Neural cell (in vitro differentiated cells): ENCODE measurements at regions not wholly inside any gene's neighbourhood (a gene's known extent, or its start where the extent isn't known, plus 50 kb on each side); places are given as distances from the start of the nearest gene placed in this dataset.

Experiments
- CTCF ChIP-seq: fragments of 450-650 bp; IDR thresholded peaks from 2 replicates; pipeline ENCODE4 v1.5.1; 2014; ENCODE audit warnings: antibody characterized with exemption, mild to moderate bottlenecking, moderate library complexity; ENCODE audit not compliant: poor library complexity, severe bottlenecking
- EP300 ChIP-seq: fragments of 450-650 bp; conservative IDR thresholded peaks from 2 replicates; pipeline ENCODE4 v1.6.1; 2014; ENCODE audit warnings: antibody characterized with exemption, mild to moderate bottlenecking, moderate library complexity; ENCODE audit not compliant: poor library complexity, severe bottlenecking
- EZH2 ChIP-seq: fragments of 200-600, 300-800 bp; shearing (Covaris generic), sonication (generic); IDR thresholded peaks from 2 replicates; pipeline ENCODE4 v1.6.1; 2014; ENCODE audit warnings: antibody characterized with exemption, low read length, borderline replicate concordance, mild to moderate bottlenecking; ENCODE audit not compliant: insufficient read depth, poor library complexity, severe bottlenecking
- POLR2AphosphoS5 ChIP-seq: IDR thresholded peaks from 2 replicates; pipeline ENCODE4 v1.6.1; 2012
- RAD21 ChIP-seq: fragments of 450-650 bp; conservative IDR thresholded peaks from 2 replicates; pipeline ENCODE4 v1.6.1; 2014; ENCODE audit warnings: antibody characterized with exemption, mild to moderate bottlenecking, moderate library complexity
- SMC3 ChIP-seq: fragments of 450-650 bp; conservative IDR thresholded peaks from 2 replicates; pipeline ENCODE4 v1.6.1; 2014; ENCODE audit warnings: antibody characterized with exemption, mild to moderate bottlenecking, moderate library complexity; ENCODE audit not compliant: poor library complexity
- TAF1 ChIP-seq: IDR thresholded peaks from 2 replicates; pipeline ENCODE4 v1.6.1; 2012; ENCODE audit warnings: low read depth
- TF ChIP-seq, protein P1 (sequence below): IDR thresholded peaks from 2 replicates; pipeline ENCODE4 v1.6.1; 2012; ENCODE audit warnings: borderline replicate concordance

GRCh38 chr1:105172788-105173187, 1423.1 kb downstream of the AMY1C start:
- TF ChIP-seq CTCF: no peak
- no peak for TF ChIP-seq TAF1
- TF ChIP-seq, protein P1, sequence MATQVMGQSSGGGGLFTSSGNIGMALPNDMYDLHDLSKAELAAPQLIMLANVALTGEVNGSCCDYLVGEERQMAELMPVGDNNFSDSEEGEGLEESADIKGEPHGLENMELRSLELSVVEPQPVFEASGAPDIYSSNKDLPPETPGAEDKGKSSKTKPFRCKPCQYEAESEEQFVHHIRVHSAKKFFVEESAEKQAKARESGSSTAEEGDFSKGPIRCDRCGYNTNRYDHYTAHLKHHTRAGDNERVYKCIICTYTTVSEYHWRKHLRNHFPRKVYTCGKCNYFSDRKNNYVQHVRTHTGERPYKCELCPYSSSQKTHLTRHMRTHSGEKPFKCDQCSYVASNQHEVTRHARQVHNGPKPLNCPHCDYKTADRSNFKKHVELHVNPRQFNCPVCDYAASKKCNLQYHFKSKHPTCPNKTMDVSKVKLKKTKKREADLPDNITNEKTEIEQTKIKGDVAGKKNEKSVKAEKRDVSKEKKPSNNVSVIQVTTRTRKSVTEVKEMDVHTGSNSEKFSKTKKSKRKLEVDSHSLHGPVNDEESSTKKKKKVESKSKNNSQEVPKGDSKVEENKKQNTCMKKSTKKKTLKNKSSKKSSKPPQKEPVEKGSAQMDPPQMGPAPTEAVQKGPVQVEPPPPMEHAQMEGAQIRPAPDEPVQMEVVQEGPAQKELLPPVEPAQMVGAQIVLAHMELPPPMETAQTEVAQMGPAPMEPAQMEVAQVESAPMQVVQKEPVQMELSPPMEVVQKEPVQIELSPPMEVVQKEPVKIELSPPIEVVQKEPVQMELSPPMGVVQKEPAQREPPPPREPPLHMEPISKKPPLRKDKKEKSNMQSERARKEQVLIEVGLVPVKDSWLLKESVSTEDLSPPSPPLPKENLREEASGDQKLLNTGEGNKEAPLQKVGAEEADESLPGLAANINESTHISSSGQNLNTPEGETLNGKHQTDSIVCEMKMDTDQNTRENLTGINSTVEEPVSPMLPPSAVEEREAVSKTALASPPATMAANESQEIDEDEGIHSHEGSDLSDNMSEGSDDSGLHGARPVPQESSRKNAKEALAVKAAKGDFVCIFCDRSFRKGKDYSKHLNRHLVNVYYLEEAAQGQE: no peak
- TF ChIP-seq EZH2: no peak
- no peak for TF ChIP-seq SMC3
- no peak for TF ChIP-seq POLR2AphosphoS5
- TF ChIP-seq EP300: no peak
- no peak for TF ChIP-seq RAD21
